ENCODE measurements at regions not wholly inside any gene's neighbourhood (a gene's known extent, or its start where the extent isn't known, plus 50 kb on each side); places are given as distances from the start of the nearest gene placed in this dataset.

- Histone ChIP-seq H3K9me3 (ENCODE audit: insufficient read depth, low read depth) (no peaks in the 10 kb centered on the region), H3K27me3 (ENCODE audit: insufficient read depth, low read depth) (no peaks in the 10 kb centered on the region), H3K79me2 (ENCODE audit: low read depth) (no peaks in the 10 kb centered on the region), H3K27ac (no peak overlapping the region), H3K4me2 (no peak overlapping the region), H3K4me3 (no peak overlapping the region), H3K36me3 (ENCODE audit: low read depth) (no peaks in the 10 kb centered on the region), H3K9me2 (ENCODE audit: insufficient read depth) (no peaks in the 10 kb centered on the region), H2AFZ (no peak overlapping the region), H4K20me1 (ENCODE audit: insufficient read depth) (no peaks in the 10 kb centered on the region), H3F3A (ENCODE audit: insufficient read depth, low read depth) (no peaks in the 10 kb centered on the region), H3K4me1 (replicated peaks; ENCODE audit: insufficient read depth) (no peaks in the 10 kb centered on the region)
- DNase-seq = no peak
- no TSS peak for BruUV-seq (replicated peaks)
- intact Hi-C loops (cut with micrococcal nuclease; ENCODE audit: unreplicated experiment) = no loop called here
- ChIA-PET POLR2A (ENCODE audit: unreplicated experiment) (no interaction called here), CTCF (no interaction called here)
- TF ChIP-seq CTCF (conservative IDR thresholded peaks at IDR 0.05) = no peak
- TF ChIP-seq EZH2 (IDR thresholded peaks at IDR 0.05; ENCODE audit: low read depth) = no peak
Observed at GRCh38 chr4:89556601-89557305, 249.2 kb upstream of the GPRIN3 start.

- H2AFZ ChIP-seq = no peak overlapping the region
- ChIA-PET CTCF (no interaction called here), POLR2A (ENCODE audit: unreplicated experiment) (no interaction called here)
- no peak for DNase-seq
- TF ChIP-seq EZH2 (IDR thresholded peaks at IDR 0.05; ENCODE audit: low read depth) (no peak), CTCF (conservative IDR thresholded peaks at IDR 0.05) (no peak)
- no peaks in the 10 kb centered on the region for H3K4me1 ChIP-seq (replicated peaks; ENCODE audit: insufficient read depth)
- H3K4me3 ChIP-seq = no peak overlapping the region
- BruUV-seq (replicated peaks) = no TSS peak
- H3K27ac ChIP-seq = no peak overlapping the region
- no peaks in the 10 kb centered on the region for H3K9me3 ChIP-seq (ENCODE audit: insufficient read depth, low read depth)
- H3K79me2 ChIP-seq (ENCODE audit: low read depth) = no peaks in the 10 kb centered on the region
- intact Hi-C loops (cut with micrococcal nuclease; ENCODE audit: unreplicated experiment) = no loop called here
- H3F3A ChIP-seq (ENCODE audit: insufficient read depth, low read depth) = no peaks in the 10 kb centered on the region
- no peak overlapping the region for H3K4me2 ChIP-seq
- H3K27me3 ChIP-seq (ENCODE audit: insufficient read depth, low read depth) = no peaks in the 10 kb centered on the region
- no peaks in the 10 kb centered on the region for H4K20me1 ChIP-seq (ENCODE audit: insufficient read depth)
- H3K36me3 ChIP-seq (ENCODE audit: low read depth) = no peaks in the 10 kb centered on the region
- H3K9me2 ChIP-seq (ENCODE audit: insufficient read depth) = no peaks in the 10 kb centered on the region; the same call in 1 of the 2 replicates
Observed at GRCh38 chr4:89551191-89551590, 243.6 kb upstream of the GPRIN3 start.

- TF ChIP-seq CTCF (conservative IDR thresholded peaks at IDR 0.05) (no peak), EZH2 (IDR thresholded peaks at IDR 0.05; ENCODE audit: low read depth) (no peak)
- Histone ChIP-seq H3K4me1 (replicated peaks; ENCODE audit: insufficient read depth) (no peaks in the 10 kb centered on the region), H3K27ac (no peak overlapping the region), H2AFZ (no peak overlapping the region), H3K27me3 (ENCODE audit: insufficient read depth, low read depth) (no peaks in the 10 kb centered on the region), H3K36me3 (ENCODE audit: low read depth) (no peaks in the 10 kb centered on the region), H3K4me3 (no peak overlapping the region), H3F3A (ENCODE audit: insufficient read depth, low read depth) (no peaks in the 10 kb centered on the region), H3K9me3 (ENCODE audit: insufficient read depth, low read depth) (no peaks in the 10 kb centered on the region), H3K79me2 (ENCODE audit: low read depth) (no peaks in the 10 kb centered on the region), H4K20me1 (ENCODE audit: insufficient read depth) (no peaks in the 10 kb centered on the region), H3K9me2 (ENCODE audit: insufficient read depth) (no peaks in the 10 kb centered on the region; the same call in 1 of the 2 replicates), H3K4me2 (no peak overlapping the region)
- DNase-seq = no peak
- BruUV-seq (replicated peaks) = no TSS peak
- ChIA-PET CTCF (no interaction called here), POLR2A (ENCODE audit: unreplicated experiment) (no interaction called here)
- intact Hi-C loops (cut with micrococcal nuclease; ENCODE audit: unreplicated experiment) = no loop called here
Observed at GRCh38 chr4:89549907-89550306, 242.3 kb upstream of the GPRIN3 start.
